HepG2 (cell line): ENCODE measurements at regions not wholly inside any gene's neighbourhood (a gene's known extent, or its start where the extent isn't known, plus 50 kb on each side); places are given as distances from the start of the nearest gene placed in this dataset.

Experiments used
- ATF7 ChIP-seq, 2 experiments: fragments of 450-650 bp in 1 of 2; sonication (generic) in 1 of 2; formaldehyde crosslinking in 1 of 2; IDR thresholded peaks; 2 replicates each; pipeline versions ENCODE4 v1.4.0 to v1.6.1; 2016 to 2020; ENCODE audit warnings: antibody characterized with exemption in 1 of 2, mild to moderate bottlenecking in 1 of 2, missing genetic modification reagents in 1 of 2
- BCL6 ChIP-seq: IDR thresholded peaks from 2 replicates; pipeline ENCODE4 v1.6.1; 2016; ENCODE audit warnings: missing genetic modification reagents, missing compliant biosample characterization
- BHLHE40 ChIP-seq: IDR thresholded peaks from 2 replicates; pipeline ENCODE4 v1.6.1; 2011; ENCODE audit warnings: low read length, improper control_type of control experiment
- BRD4 ChIP-seq: sonication (generic); formaldehyde crosslinking; IDR thresholded peaks from 2 replicates; pipeline ENCODE4 v1.4.0; 2020; ENCODE audit warnings: missing genetic modification reagents
- ETV6 ChIP-seq: sonication (generic); formaldehyde crosslinking; conservative IDR thresholded peaks from 2 replicates; pipeline ENCODE4 v1.4.0; 2020; ENCODE audit warnings: missing genetic modification reagents
- EZH2 ChIP-seq: conservative IDR thresholded peaks from 2 replicates; pipeline ENCODE4 v1.6.1; 2012; ENCODE audit warnings: mild to moderate bottlenecking, low read depth, low read length, moderate library complexity
- GABPB1 ChIP-seq: IDR thresholded peaks from 2 replicates; pipeline ENCODE4 v1.6.1; 2016; ENCODE audit warnings: mild to moderate bottlenecking, missing genetic modification reagents, moderate library complexity, missing compliant biosample characterization
- HDAC1 ChIP-seq: sonication (generic); formaldehyde crosslinking; IDR thresholded peaks from 2 replicates; pipeline ENCODE4 v1.5.1; 2020; ENCODE audit warnings: mild to moderate bottlenecking, missing genetic modification reagents
- HNF4G ChIP-seq, 2 experiments: sonication (generic) in 1 of 2; formaldehyde crosslinking in 1 of 2; IDR thresholded peaks; 2 replicates each; pipeline versions ENCODE4 v1.4.0 to v1.6.1; 2011 to 2020; ENCODE audit warnings: borderline replicate concordance in 2 of 2, low read depth in 2 of 2, mild to moderate bottlenecking in 2 of 2, low read length in 1 of 2, missing genetic modification reagents in 1 of 2, moderate library complexity in 1 of 2
- KMT2A ChIP-seq: sonication (generic); formaldehyde crosslinking; IDR thresholded peaks from 2 replicates; pipeline ENCODE4 v1.4.0; 2020; ENCODE audit warnings: missing genetic modification reagents
- PITX1 ChIP-seq: sonication (generic); formaldehyde crosslinking; IDR thresholded peaks from 2 replicates; pipeline ENCODE4 v1.5.1; 2020; ENCODE audit warnings: mild to moderate bottlenecking, missing genetic modification reagents
- RBM39 ChIP-seq: fragments of 200-400 bp; formaldehyde crosslinking; IDR thresholded peaks from one replicate; pipeline ENCODE4 v1.6.1; 2018; ENCODE audit warnings: antibody characterized with exemption, mild to moderate bottlenecking, low read depth, low read length; ENCODE audit not compliant: poor library complexity, severe bottlenecking
- SALL2 ChIP-seq: sonication (generic); formaldehyde crosslinking; IDR thresholded peaks from 2 replicates; pipeline ENCODE4 v1.8.1; 2023; ENCODE audit warnings: mild to moderate bottlenecking, missing genetic modification reagents, inconsistent platforms
- TSC22D2 ChIP-seq: sonication (generic); formaldehyde crosslinking; IDR thresholded peaks from 2 replicates; pipeline ENCODE4 v1.5.1; 2020; ENCODE audit warnings: missing genetic modification reagents, mild to moderate bottlenecking, borderline replicate concordance
- ZNF260 ChIP-seq: sonication (generic); formaldehyde crosslinking; IDR thresholded peaks from 2 replicates; pipeline ENCODE4 v1.4.0; 2020; ENCODE audit warnings: missing genetic modification reagents, low read depth, mild to moderate bottlenecking, borderline replicate concordance
- ZNF354B ChIP-seq: sonication (generic); formaldehyde crosslinking; IDR thresholded peaks from 2 replicates; pipeline ENCODE4 v1.8.0; 2022; ENCODE audit warnings: mild to moderate bottlenecking, missing genetic modification reagents
- ZNF670 ChIP-seq: sonication (generic); formaldehyde crosslinking; IDR thresholded peaks from 2 replicates; pipeline ENCODE4 v1.8.0; 2022; ENCODE audit warnings: mild to moderate bottlenecking, missing genetic modification reagents, borderline replicate concordance
- ZNF788 ChIP-seq: sonication (generic); formaldehyde crosslinking; IDR thresholded peaks from 2 replicates; pipeline ENCODE4 v1.5.0; 2020; ENCODE audit warnings: mild to moderate bottlenecking, missing genetic modification reagents, borderline replicate concordance
- TF ChIP-seq, protein P1 (sequence below): sonication (generic); formaldehyde crosslinking; IDR thresholded peaks from 2 replicates; pipeline ENCODE4 v1.5.1; 2020; ENCODE audit warnings: missing genetic modification reagents, mild to moderate bottlenecking, borderline replicate concordance
- TF ChIP-seq, protein P2 (sequence below): sonication (generic); formaldehyde crosslinking; IDR thresholded peaks from 2 replicates; pipeline ENCODE4 v1.4.0; 2020; ENCODE audit warnings: mild to moderate bottlenecking, missing genetic modification reagents, borderline replicate concordance
- TF ChIP-seq, protein P3 (sequence below): fragments of 450-650 bp; IDR thresholded peaks from 2 replicates; pipeline ENCODE4 v1.6.1; 2017; ENCODE audit warnings: mild to moderate bottlenecking

DNA sequence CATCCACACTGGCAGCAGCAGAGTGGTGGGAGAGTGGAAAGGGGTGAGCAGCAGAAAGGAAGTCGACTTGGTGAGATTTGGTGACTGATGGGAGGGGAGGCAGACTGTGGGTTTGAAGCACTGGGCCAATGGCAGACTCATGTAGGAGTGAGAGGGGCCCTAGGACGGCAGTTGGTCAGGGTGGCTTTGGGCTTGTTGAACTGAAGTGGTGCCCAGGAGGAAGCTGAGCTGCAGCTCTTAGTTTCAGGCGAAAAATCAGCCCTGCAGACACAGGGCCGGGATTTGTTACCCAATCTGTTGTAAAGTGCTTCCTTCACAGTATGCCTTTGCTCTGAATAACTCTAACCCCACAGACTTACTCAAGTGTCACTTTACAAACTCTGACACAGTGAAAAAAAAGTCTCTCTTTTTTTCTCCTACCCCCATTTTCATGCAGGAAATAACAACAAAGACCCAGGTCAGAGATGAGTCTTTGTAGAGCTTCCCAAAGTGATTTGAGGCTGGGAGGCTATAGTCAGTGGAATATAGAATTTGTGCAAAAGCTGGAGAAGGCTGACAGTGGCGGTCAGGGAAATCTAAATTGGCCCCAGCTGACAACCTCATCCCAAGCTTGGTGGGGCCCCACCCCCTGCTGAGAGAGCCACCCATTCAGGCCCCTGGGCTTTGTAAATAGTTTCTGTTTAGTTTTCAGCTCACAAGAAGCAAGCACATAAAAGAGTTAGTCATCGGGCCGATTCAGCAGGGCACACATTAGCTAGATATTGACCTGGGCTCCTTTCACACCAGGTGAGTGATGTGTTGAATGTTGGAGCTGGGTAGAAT lies 226.9 kb downstream of the VAPA start (continued):
- no peak for TF ChIP-seq PITX1 (CRISPR knock-in tag)
- TF ChIP-seq ETV6 (CRISPR knock-in tag): no peak
- TF ChIP-seq ZNF354B: no peak
- TF ChIP-seq, protein P1, sequence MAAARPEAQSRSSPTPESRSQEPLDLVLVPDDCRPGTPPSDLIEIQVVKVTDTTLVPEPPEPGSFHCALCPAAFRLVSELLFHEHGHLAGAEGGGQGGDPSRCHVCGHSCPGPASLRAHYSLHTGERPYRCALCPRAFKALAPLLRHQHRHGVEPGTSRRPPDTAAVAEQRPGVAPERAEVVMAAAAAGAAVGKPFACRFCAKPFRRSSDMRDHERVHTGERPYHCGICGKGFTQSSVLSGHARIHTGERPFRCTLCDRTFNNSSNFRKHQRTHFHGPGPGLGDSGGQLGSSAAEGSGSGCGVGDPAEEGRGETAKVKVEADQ (CRISPR knock-in tag): no peak
- peak; percentile 52; the same call in 1 of the 2 replicates for TF ChIP-seq HDAC1 (CRISPR knock-in tag)
- TF ChIP-seq BCL6 (CRISPR knock-in tag): no peak
- TF ChIP-seq, protein P2, sequence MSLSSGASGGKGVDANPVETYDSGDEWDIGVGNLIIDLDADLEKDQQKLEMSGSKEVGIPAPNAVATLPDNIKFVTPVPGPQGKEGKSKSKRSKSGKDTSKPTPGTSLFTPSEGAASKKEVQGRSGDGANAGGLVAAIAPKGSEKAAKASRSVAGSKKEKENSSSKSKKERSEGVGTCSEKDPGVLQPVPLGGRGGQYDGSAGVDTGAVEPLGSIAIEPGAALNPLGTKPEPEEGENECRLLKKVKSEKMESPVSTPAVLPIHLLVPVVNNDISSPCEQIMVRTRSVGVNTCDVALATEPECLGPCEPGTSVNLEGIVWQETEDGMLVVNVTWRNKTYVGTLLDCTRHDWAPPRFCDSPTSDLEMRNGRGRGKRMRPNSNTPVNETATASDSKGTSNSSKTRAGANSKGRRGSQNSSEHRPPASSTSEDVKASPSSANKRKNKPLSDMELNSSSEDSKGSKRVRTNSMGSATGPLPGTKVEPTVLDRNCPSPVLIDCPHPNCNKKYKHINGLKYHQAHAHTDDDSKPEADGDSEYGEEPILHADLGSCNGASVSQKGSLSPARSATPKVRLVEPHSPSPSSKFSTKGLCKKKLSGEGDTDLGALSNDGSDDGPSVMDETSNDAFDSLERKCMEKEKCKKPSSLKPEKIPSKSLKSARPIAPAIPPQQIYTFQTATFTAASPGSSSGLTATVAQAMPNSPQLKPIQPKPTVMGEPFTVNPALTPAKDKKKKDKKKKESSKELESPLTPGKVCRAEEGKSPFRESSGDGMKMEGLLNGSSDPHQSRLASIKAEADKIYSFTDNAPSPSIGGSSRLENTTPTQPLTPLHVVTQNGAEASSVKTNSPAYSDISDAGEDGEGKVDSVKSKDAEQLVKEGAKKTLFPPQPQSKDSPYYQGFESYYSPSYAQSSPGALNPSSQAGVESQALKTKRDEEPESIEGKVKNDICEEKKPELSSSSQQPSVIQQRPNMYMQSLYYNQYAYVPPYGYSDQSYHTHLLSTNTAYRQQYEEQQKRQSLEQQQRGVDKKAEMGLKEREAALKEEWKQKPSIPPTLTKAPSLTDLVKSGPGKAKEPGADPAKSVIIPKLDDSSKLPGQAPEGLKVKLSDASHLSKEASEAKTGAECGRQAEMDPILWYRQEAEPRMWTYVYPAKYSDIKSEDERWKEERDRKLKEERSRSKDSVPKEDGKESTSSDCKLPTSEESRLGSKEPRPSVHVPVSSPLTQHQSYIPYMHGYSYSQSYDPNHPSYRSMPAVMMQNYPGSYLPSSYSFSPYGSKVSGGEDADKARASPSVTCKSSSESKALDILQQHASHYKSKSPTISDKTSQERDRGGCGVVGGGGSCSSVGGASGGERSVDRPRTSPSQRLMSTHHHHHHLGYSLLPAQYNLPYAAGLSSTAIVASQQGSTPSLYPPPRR (CRISPR knock-in tag): 0 out of 2 replicates have a peak, but pooled peaks have one; percentile 34
- TF ChIP-seq ZNF260 (CRISPR knock-in tag): no peak
- no peak for TF ChIP-seq SALL2 (CRISPR knock-in tag)
- no peak for TF ChIP-seq BHLHE40
- no peak for TF ChIP-seq ZNF670 (CRISPR knock-in tag)
- no peak for TF ChIP-seq KMT2A (CRISPR knock-in tag)
- no peak for TF ChIP-seq EZH2
- TF ChIP-seq RBM39: no peak
- TF ChIP-seq, protein P3, sequence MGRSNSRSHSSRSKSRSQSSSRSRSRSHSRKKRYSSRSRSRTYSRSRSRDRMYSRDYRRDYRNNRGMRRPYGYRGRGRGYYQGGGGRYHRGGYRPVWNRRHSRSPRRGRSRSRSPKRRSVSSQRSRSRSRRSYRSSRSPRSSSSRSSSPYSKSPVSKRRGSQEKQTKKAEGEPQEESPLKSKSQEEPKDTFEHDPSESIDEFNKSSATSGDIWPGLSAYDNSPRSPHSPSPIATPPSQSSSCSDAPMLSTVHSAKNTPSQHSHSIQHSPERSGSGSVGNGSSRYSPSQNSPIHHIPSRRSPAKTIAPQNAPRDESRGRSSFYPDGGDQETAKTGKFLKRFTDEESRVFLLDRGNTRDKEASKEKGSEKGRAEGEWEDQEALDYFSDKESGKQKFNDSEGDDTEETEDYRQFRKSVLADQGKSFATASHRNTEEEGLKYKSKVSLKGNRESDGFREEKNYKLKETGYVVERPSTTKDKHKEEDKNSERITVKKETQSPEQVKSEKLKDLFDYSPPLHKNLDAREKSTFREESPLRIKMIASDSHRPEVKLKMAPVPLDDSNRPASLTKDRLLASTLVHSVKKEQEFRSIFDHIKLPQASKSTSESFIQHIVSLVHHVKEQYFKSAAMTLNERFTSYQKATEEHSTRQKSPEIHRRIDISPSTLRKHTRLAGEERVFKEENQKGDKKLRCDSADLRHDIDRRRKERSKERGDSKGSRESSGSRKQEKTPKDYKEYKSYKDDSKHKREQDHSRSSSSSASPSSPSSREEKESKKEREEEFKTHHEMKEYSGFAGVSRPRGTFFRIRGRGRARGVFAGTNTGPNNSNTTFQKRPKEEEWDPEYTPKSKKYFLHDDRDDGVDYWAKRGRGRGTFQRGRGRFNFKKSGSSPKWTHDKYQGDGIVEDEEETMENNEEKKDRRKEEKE: no peak
- TF ChIP-seq HNF4G (IDR thresholded peaks at IDR 0.05; ENCODE audit: borderline replicate concordance, low read depth, low read length): no peak
- TF ChIP-seq HNF4G (CRISPR knock-in tag; IDR thresholded peaks at IDR 0.05; ENCODE audit: borderline replicate concordance, low read depth): no peak
- TF ChIP-seq ZNF788: no peak
- no peak for TF ChIP-seq ATF7 (IDR thresholded peaks at IDR 0.05)
- no peak for TF ChIP-seq ATF7 (CRISPR knock-in tag; IDR thresholded peaks at IDR 0.05)
- no peak for TF ChIP-seq BRD4 (CRISPR knock-in tag)
- TF ChIP-seq TSC22D2: no peak
- TF ChIP-seq GABPB1 (CRISPR knock-in tag): no peak
